Psoas muscle (tissue), 7 donors: ENCODE measurements at regions not wholly inside any gene's neighbourhood (a gene's known extent, or its start where the extent isn't known, plus 50 kb on each side); places are given as distances from the start of the nearest gene placed in this dataset.

Experiments
- ATAC-seq, 4 donors: fragments of 200-7000 bp; cut with Tn5 transposase; one replicate each; pipeline ENCODE4 v1.9.1; 2020; ENCODE audit warnings: moderate library complexity in 3 of 4, mild to moderate bottlenecking in 2 of 4
- DNase-seq, 2 donors: peaks; one replicate each; pipeline ENCODE4 v3.0.0-alpha.2; 2020
- H3K27ac ChIP-seq: fragments of 200-600 bp; one replicate; pipeline ENCODE4 v1.8.0; 2022
- H3K27me3 ChIP-seq, 3 donors: fragments of 200-600 bp in 1 of 3; one replicate each; pipeline versions ENCODE4 v1.6.1 to v1.8.0; 2013 to 2022; ENCODE audit warnings: low read length in 2 of 3, mild to moderate bottlenecking in 2 of 3, moderate library complexity in 1 of 3; ENCODE audit not compliant: insufficient read depth in 3 of 3
- H3K36me3 ChIP-seq, 2 donors: fragments of 200-600 bp in 1 of 2; one replicate each; pipeline versions ENCODE4 v1.6.1 to v1.8.0; 2013 to 2022; ENCODE audit warnings: low read depth in 1 of 2, mild to moderate bottlenecking in 1 of 2, moderate library complexity in 1 of 2; ENCODE audit not compliant: insufficient read depth in 1 of 2
- H3K4me1 ChIP-seq: fragments of 200-600 bp; one replicate; pipeline ENCODE4 v1.8.0; 2022
- H3K4me3 ChIP-seq: fragments of 200-600 bp; one replicate; pipeline ENCODE4 v1.8.0; 2022; ENCODE audit warnings: mild to moderate bottlenecking
- H3K9me3 ChIP-seq: fragments of 200-600 bp; one replicate; pipeline ENCODE4 v1.8.0; 2022
- WGBS, 3 donors: extraction: QIAGEN DNeasy Blood & Tissue Kit; methylation state at CpG; one replicate each; pipeline versions ENCODE4 v1.1.6 to v1.1.7; 2013; 5-methylcytosine and 5-hydroxymethylcytosine counted together
- intact Hi-C, 2 donors: fragments of 100-400 bp; cut with DNase I; formaldehyde crosslinking; loops; one replicate each; pipeline versions ENCODE4 v1.11.0 to v1.14.2; 2022
- TF ChIP-seq, protein P1 (sequence below): fragments of 200-600 bp; IDR thresholded peaks from one replicate; pipeline ENCODE4 v1.8.0; 2022; ENCODE audit warnings: antibody characterized with exemption
- donor health status: healthy with polysubstance abuse.
- donor health status: DM: no; HTN: no; CAD: no; lungs with moderate emphysema.
- donor health status: Bipolar disorder and iron deficiency.
- donor health status: healthy.
- donor health status: DM: yes; HTN: yes; CAD: no.
- donor health status: DM: no; HTN: no; CAD: no.
- donor health status: DM: yes; HTN: yes; CAD: no.

DNA sequence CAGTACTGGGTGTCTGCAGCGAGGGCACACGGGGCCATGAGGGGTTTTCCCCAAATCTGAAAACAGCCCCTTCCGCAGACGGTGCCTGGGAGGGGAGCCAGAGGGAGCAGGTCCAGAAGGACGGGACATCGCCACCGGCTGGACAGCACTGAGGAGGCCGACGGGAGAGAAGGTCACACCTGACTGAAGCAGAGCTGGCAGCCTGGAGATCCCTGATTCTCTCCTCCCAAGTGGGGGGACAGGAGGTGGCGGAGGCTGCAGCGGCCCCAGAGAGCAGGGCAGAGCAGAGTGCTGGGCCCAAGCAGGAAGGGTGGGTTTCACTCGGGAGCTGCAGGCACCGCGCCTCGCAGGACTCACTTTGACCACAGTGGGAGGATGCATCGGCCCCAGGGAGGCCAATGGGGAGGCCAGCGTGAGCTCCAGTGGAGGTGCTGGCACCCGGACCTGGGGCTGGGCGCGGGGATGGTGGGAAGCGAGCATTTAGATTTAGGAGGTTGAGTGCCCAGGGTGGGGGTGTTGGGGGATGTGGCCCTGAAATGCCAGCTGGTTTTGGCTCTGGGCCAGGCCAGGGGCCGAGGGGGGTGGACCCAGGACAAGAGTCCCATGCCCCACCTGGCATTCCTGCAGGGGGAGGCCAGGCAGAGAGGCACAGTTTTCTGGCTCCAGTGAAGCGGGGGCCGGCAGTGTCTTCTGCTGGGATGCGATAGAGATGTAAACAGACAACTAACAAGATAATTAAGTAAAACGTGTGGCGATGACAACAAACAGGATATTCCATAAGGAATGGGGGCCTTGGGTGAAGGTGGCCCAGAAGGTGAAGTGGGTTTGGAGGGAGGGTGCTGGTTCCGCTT, 92.3 kb upstream of the FGF3 start:
- Histone ChIP-seq H3K9me3 (no peaks in the 10 kb centered on the region), H3K4me1 (peaks cover 3% of the 10 kb centered on the region), H3K27ac (no peak overlapping the region), H3K36me3 (no peaks in the 10 kb centered on the region), H3K4me3 (no peak overlapping the region), H3K27me3 (peaks cover 0 to 26% (median 3%) of the 10 kb centered on the region in 3 donors)
- TF ChIP-seq, protein P1, sequence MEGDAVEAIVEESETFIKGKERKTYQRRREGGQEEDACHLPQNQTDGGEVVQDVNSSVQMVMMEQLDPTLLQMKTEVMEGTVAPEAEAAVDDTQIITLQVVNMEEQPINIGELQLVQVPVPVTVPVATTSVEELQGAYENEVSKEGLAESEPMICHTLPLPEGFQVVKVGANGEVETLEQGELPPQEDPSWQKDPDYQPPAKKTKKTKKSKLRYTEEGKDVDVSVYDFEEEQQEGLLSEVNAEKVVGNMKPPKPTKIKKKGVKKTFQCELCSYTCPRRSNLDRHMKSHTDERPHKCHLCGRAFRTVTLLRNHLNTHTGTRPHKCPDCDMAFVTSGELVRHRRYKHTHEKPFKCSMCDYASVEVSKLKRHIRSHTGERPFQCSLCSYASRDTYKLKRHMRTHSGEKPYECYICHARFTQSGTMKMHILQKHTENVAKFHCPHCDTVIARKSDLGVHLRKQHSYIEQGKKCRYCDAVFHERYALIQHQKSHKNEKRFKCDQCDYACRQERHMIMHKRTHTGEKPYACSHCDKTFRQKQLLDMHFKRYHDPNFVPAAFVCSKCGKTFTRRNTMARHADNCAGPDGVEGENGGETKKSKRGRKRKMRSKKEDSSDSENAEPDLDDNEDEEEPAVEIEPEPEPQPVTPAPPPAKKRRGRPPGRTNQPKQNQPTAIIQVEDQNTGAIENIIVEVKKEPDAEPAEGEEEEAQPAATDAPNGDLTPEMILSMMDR: no peak
- ATAC-seq (no peak), DNase-seq (peak in 1 of 2 donors; percentile 58)
- 55 to 61% (median 55%) methylated on average over 28 of the region's 28 CpGs for WGBS, 3 donors
- intact Hi-C loops: no loop called here

DNA sequence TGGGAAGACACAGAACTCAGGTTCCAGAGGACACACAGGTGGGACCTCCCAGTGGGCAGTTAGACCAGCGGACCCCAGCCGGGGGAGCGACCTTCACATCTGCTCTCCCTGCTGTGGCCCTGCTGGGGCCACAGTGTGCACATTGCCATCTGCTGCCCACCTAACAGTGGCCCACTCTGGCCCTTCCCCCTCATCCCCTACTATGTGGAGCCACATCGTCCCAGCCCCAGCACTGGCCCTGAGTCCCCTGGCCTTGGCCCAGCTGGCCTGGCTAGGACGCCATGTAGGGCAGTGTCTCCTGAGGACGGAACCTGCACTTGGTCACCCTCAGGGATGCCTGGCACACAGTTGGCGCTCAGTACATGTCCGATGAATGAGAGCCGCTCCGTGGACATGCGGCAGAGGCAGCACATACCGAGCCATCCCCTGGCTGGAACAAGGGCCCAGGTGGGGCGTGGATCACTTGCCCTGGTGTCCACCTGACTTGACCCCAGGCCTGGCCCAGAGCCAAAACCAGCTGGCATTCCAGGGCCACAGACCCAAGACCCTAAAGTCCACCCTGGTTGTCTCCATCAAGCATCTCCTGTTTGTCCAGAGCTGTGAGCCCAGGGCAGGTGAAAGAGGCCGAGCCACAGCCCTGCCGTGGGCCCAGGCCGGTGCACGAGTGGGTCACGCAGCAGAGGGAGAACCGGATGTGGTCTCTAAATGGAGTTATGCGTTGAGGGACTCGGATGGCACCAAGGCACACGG, 93.1 kb upstream of the FGF3 start:
- Histone ChIP-seq H3K4me1 (peaks cover 3% of the 10 kb centered on the region), H3K27ac (no peak overlapping the region), H3K4me3 (no peak overlapping the region), H3K36me3 (no peaks in the 10 kb centered on the region), H3K27me3 (peaks cover 0 to 26% (median 3%) of the 10 kb centered on the region in 3 donors), H3K9me3 (no peaks in the 10 kb centered on the region)
- DNase-seq: peak; percentile 11 to 42
- WGBS, 3 donors: 63 to 73% (median 67%) methylated on average over 22 of the region's 22 CpGs
- ATAC-seq: no peak
- intact Hi-C loops: no loop called here
- TF ChIP-seq, protein P1: no peak

DNA sequence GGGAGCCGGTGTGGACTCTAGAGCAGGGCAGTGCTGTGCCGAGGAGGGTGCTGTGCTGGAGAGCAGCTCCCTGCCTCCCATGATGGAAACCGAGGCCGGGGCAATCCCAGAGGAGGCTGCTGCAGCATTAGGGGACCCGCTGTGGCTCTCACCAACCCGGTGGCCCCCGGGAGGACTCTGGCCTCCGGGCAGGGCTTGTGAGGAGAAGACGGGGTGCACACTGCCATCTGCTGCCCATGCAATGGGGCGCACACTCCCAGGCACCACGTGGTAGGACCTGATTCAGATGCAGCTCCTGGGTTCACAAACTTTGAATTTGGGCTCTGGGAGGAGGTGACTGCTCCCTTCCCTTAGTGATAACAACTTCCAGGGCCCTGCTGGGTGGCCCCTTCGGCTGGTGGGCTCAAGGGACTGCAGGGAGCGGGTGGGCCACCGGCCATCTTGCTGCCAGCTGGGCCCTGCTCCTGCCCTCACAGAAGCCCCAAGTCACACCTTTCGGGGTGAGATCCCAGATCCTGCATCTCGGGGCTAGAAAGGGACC, 93.8 kb upstream of the FGF3 start:
- H3K36me3 ChIP-seq: no peaks in the 10 kb centered on the region
- no peak overlapping the region for H3K27ac ChIP-seq
- DNase-seq: peak in 1 of 2 donors; percentile 32
- no peak for ATAC-seq
- intact Hi-C loops: no loop called here
- 58 to 71% (median 62%) methylated on average over 16 of the region's 16 CpGs for WGBS, 3 donors
- TF ChIP-seq, protein P1: no peak
- no peaks in the 10 kb centered on the region for H3K9me3 ChIP-seq
- H3K4me3 ChIP-seq: no peak overlapping the region
- H3K27me3 ChIP-seq: peaks cover 0 to 26% (median 3%) of the 10 kb centered on the region in 3 donors
- peaks cover 3% of the 10 kb centered on the region for H3K4me1 ChIP-seq

DNA sequence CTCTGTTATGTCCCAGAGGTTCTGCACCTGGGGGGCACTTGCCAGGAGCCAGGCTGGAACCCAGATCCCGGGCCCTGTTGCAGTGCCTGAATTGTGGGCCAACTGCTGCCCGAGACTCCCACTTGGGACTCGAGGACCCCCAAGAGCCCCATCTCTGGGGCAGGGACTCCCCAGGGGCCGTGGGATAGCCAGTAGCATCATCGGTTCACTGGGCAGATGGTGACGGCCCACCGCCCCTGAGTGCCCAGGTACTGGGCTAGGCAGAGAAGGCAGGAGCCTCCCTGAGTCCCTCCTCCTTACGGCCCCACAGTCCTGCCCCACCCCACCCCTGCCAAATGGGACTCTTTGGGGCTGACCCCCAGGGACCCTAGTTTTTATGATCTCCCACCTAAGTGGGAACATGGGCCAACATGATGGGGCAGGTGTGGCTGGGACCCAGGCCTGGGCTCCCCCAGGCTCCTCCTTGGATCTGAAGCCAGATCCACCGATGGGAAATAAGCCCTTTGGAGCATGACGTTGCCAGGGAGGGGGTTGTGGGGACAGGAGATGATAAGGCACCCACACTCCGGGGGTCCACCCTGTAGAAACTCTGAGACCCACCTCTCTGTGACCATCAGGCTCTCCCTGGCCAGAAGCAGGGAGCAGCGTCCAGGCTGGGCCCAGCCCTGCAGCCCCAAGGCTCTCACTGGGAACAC, 94.5 kb upstream of the FGF3 start:
- 89 to 90% (median 90%) methylated on average over 12 of the region's 12 CpGs for WGBS, 3 donors
- DNase-seq: peak in 1 of 2 donors; percentile 42
- Histone ChIP-seq H3K27ac (no peak overlapping the region), H3K9me3 (no peaks in the 10 kb centered on the region), H3K27me3 (peaks cover 0 to 29% (median 3%) of the 10 kb centered on the region in 3 donors), H3K36me3 (no peaks in the 10 kb centered on the region), H3K4me1 (peaks cover 8% of the 10 kb centered on the region), H3K4me3 (no peak overlapping the region)
- no peak for ATAC-seq
- TF ChIP-seq, protein P1: no peak
- intact Hi-C loops: no loop called here
